Right lobe of liver (tissue), 6 donors: ENCODE measurements at regions not wholly inside any gene's neighbourhood (a gene's known extent, or its start where the extent isn't known, plus 50 kb on each side); places are given as distances from the start of the nearest gene placed in this dataset.

Experiments used
- ATAC-seq, 4 donors: fragments of 200-7000 bp; cut with Tn5 transposase; one replicate each; pipeline ENCODE4 v1.9.1; 2020; ENCODE audit warnings: mild to moderate bottlenecking in 4 of 4, moderate library complexity in 4 of 4
- DNase-seq, 3 donors: peaks; one replicate each; pipeline ENCODE4 v3.0.0-alpha.2; 2020
- H3K27ac ChIP-seq, 3 donors: fragments of 200-600 bp; one replicate each; pipeline ENCODE4 v1.8.0; 2022
- H3K27me3 ChIP-seq, 2 donors: fragments of 200-600 bp; one replicate each; pipeline ENCODE4 v1.8.0; 2022
- H3K36me3 ChIP-seq, 4 donors: fragments of 200-600 bp; sonication (generic) in 1 of 4; one replicate each; pipeline versions ENCODE4 v1.5.1 to v1.8.0; 2017 to 2022; ENCODE audit warnings: control low read depth in 1 of 4
- H3K4me1 ChIP-seq, 4 donors: fragments of 200-600 bp; sonication (generic) in 1 of 4; one replicate each; pipeline versions ENCODE4 v1.5.1 to v1.8.0; 2017 to 2022; ENCODE audit warnings: control low read depth in 1 of 4
- H3K4me3 ChIP-seq, 3 donors: fragments of 200-600 bp; one replicate each; pipeline ENCODE4 v1.8.0; 2022
- H3K9me3 ChIP-seq, 4 donors: fragments of 200-600 bp; sonication (generic) in 1 of 4; one replicate each; pipeline versions ENCODE4 v1.5.1 to v1.8.0; 2017 to 2022; ENCODE audit warnings: control low read depth in 1 of 4
- POLR2A ChIP-seq: fragments of 450-650 bp; IDR thresholded peaks from one replicate; pipeline ENCODE4 v1.6.1; 2017; ENCODE audit warnings: antibody characterized with exemption, mild to moderate bottlenecking
- WGBS: methylation state at CpG from one replicate; pipeline ENCODE4 v1.1.6; 2018; ENCODE audit warnings: low coverage, low lambda C conversion rate; ENCODE audit not compliant: insufficient coverage; ENCODE audit errors: missing lambda C conversion rate; 5-methylcytosine and 5-hydroxymethylcytosine counted together
- intact Hi-C, 2 donors: fragments of 100-400 bp; cut with DNase I; formaldehyde crosslinking; loops; one replicate each; pipeline versions ENCODE4 v1.11.2 to v1.14.1; 2022
- TF ChIP-seq, protein P1 (sequence below), 4 donors: fragments of 200-600 bp in 3 of 4; fragments of 450-650 bp in 1 of 4; IDR thresholded peaks; one replicate each; pipeline versions ENCODE4 v1.5.1 to v1.8.0; 2016 to 2022; ENCODE audit warnings: antibody characterized with exemption in 4 of 4, mild to moderate bottlenecking in 2 of 4
- donor health status: DM: no; HTN: yes; CAD: no.
- donor health status: DM: no; HTN: no; CAD: no.
- donor health status: DM: no; HTN: no; CAD: no.
- donor health status: DM: no; HTN: yes; CAD: no.
- donor health status: DM: no; HTN: yes; CAD: no.

GRCh38 chr5:38059876-38060275 is 198.5 kb upstream of the EGFLAM start:
- ATAC-seq (no peak), DNase-seq (no peak)
- intact Hi-C loops: no loop called here
- Histone ChIP-seq H3K9me3 (no peaks in the 10 kb centered on the region), H3K27me3 (no peaks in the 10 kb centered on the region), H3K27ac (no peak overlapping the region), H3K4me3 (no peak overlapping the region), H3K36me3 (no peaks in the 10 kb centered on the region), H3K4me1 (no peaks in the 10 kb centered on the region)
- 70% methylated on average over 4 of the region's 6 CpGs for WGBS
- no peak for TF ChIP-seq POLR2A
- TF ChIP-seq, protein P1, sequence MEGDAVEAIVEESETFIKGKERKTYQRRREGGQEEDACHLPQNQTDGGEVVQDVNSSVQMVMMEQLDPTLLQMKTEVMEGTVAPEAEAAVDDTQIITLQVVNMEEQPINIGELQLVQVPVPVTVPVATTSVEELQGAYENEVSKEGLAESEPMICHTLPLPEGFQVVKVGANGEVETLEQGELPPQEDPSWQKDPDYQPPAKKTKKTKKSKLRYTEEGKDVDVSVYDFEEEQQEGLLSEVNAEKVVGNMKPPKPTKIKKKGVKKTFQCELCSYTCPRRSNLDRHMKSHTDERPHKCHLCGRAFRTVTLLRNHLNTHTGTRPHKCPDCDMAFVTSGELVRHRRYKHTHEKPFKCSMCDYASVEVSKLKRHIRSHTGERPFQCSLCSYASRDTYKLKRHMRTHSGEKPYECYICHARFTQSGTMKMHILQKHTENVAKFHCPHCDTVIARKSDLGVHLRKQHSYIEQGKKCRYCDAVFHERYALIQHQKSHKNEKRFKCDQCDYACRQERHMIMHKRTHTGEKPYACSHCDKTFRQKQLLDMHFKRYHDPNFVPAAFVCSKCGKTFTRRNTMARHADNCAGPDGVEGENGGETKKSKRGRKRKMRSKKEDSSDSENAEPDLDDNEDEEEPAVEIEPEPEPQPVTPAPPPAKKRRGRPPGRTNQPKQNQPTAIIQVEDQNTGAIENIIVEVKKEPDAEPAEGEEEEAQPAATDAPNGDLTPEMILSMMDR (IDR thresholded peaks at IDR 0.05): no peak

DNA sequence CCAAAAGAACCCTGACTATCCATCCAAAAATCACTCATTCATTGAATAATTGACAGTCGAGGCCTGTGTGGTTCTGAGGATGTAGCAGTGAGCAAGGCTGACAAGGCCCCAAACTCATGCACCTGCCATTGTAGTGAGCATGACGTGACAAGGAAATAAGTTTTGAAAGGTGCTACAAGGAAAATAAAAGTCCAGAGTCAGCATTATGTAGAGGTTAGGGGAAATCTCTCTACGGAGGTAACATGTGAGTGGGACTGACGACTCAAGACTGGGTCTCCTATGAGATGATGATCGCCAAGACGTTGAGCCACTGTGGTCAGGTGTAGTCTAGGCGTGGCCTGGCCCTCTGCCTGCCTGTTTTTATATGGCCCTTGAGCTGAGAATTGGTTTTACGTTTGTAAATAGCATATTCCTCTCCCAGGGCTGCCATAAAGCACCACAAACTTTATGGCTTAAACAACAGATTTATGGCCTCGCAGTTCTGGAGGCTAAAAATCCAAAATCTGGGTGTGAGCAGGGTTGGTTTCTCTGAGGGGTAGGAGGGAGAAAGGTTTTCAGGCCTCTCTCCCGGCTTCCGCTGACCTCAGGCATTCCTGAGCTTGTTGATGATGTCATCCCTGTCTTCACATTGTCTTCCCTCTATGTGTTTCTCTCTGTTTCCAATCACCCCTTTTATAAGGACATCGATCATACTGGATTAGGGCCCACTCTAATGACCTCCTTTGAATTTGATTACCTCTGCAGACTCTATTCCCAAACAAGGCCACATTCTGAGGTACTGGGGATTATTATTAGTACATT is 206.4 kb upstream of the EGFLAM start:
- intact Hi-C loops: no loop called here
- Histone ChIP-seq H3K9me3 (no peaks in the 10 kb centered on the region), H3K27me3 (no peaks in the 10 kb centered on the region), H3K4me1 (no peaks in the 10 kb centered on the region), H3K27ac (no peak overlapping the region), H3K4me3 (no peak overlapping the region), H3K36me3 (no peaks in the 10 kb centered on the region)
- WGBS: 67% methylated on average over 10 of the region's 12 CpGs
- DNase-seq (no peak), ATAC-seq (no peak)
- TF ChIP-seq, protein P1 (IDR thresholded peaks at IDR 0.05): no peak
- no peak for TF ChIP-seq POLR2A

DNA sequence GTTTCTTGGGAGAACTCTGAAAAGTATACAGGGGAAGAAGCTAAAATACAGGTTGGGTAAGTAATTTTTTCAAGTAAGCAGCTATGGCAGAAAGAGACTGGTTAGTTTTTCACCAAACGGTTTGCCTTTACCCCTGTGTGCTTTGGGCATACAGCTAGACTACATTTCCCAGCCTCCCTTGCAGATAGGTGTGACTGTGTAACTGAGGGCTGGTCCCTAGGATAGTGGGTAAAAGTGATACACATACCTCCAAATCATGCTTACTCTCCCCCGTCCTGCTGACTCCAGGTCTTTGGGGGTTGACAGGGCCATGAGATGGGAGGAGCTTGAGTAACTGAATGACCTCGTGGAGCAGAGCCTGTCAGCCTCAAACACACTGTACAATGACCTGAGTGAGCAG is 208.6 kb upstream of the GDNF start:
- TF ChIP-seq, protein P1 (IDR thresholded peaks at IDR 0.05): no peak
- TF ChIP-seq POLR2A: no peak
- Histone ChIP-seq H3K4me3 (no peak overlapping the region), H3K27me3 (no peaks in the 10 kb centered on the region), H3K36me3 (no peaks in the 10 kb centered on the region), H3K27ac (no peak overlapping the region), H3K9me3 (no peaks in the 10 kb centered on the region), H3K4me1 (no peaks in the 10 kb centered on the region)
- DNase-seq (no peak), ATAC-seq (no peak)
- intact Hi-C loops: no loop called here
- 49% methylated on average over 2 of the region's 3 CpGs for WGBS

GRCh38 chr5:38046103-38046502 is 206.3 kb upstream of the GDNF start:
- DNase-seq (no peak), ATAC-seq (no peak)
- Histone ChIP-seq H3K4me3 (no peak overlapping the region), H3K9me3 (no peaks in the 10 kb centered on the region), H3K36me3 (no peaks in the 10 kb centered on the region), H3K4me1 (no peaks in the 10 kb centered on the region), H3K27me3 (no peaks in the 10 kb centered on the region), H3K27ac (no peak overlapping the region)
- intact Hi-C loops: no loop called here
- TF ChIP-seq, protein P1 (IDR thresholded peaks at IDR 0.05): no peak
- no peak for TF ChIP-seq POLR2A
- 58% methylated on average over 2 of the region's 7 CpGs for WGBS
